Loucy (cell line): ENCODE measurements at regions not wholly inside any gene's neighbourhood (a gene's known extent, or its start where the extent isn't known, plus 50 kb on each side); places are given as distances from the start of the nearest gene placed in this dataset.
A peak's percentile ranks its signal among the peaks of the same experiment; 100 is the strongest.
"Not testable (repeated sequence)": the region's sequence is repeated elsewhere in the genome, so short reads cannot be mapped to it uniquely, and the experiment has no call there.

Experiments used
- H2AFZ ChIP-seq: fragments of 200-600 bp; sonication (generic); 2 replicates; pipeline ENCODE4 v1.6.0; 2016; ENCODE audit warnings: antibody characterized with exemption, mild to moderate bottlenecking, low read length, moderate library complexity
- H3F3A ChIP-seq: fragments of 200-600 bp; 2 replicates; pipeline ENCODE4 v1.6.0; 2016; ENCODE audit warnings: antibody characterized with exemption, low read depth, mild to moderate bottlenecking
- H3K27me3 ChIP-seq: fragments of 200-600 bp; sonication (generic); 2 replicates; pipeline ENCODE4 v1.6.1; 2014; ENCODE audit warnings: low read length, mild to moderate bottlenecking; ENCODE audit not compliant: insufficient read depth, poor library complexity, severe bottlenecking
- H3K36me3 ChIP-seq: fragments of 200-600 bp; sonication (generic); 2 replicates; pipeline ENCODE4 v1.6.1; 2016; ENCODE audit warnings: low read length; ENCODE audit not compliant: insufficient read depth
- H3K4me1 ChIP-seq: fragments of 200-600 bp; sonication (generic); 2 replicates; pipeline ENCODE4 v1.5.1; 2014; ENCODE audit warnings: low read length, mild to moderate bottlenecking; ENCODE audit not compliant: insufficient read depth, poor library complexity, severe bottlenecking
- H3K4me2 ChIP-seq: fragments of 200-600 bp; sonication (generic); 2 replicates; pipeline ENCODE4 v1.6.0; 2014; ENCODE audit warnings: antibody characterized with exemption, low read length, low read depth, mild to moderate bottlenecking; ENCODE audit not compliant: poor library complexity, severe bottlenecking
- H3K4me3 ChIP-seq: fragments of 200-600 bp; sonication (generic); 2 replicates; pipeline ENCODE4 v1.5.1; 2014; ENCODE audit warnings: low read length, mild to moderate bottlenecking, mixed read lengths; ENCODE audit not compliant: poor library complexity, severe bottlenecking
- H3K79me2 ChIP-seq: fragments of 200-600 bp; sonication (generic); 2 replicates; pipeline ENCODE4 v1.6.1; 2014; ENCODE audit warnings: low read length; ENCODE audit not compliant: insufficient read depth
- H3K9ac ChIP-seq: fragments of 200-600 bp; sonication (generic); 2 replicates; pipeline ENCODE4 v1.6.0; 2014; ENCODE audit warnings: mild to moderate bottlenecking, low read depth, low read length, moderate library complexity; ENCODE audit not compliant: poor library complexity, severe bottlenecking
- H3K9me2 ChIP-seq: fragments of 200-600 bp; sonication (generic); replicated peaks from 2 replicates; pipeline ENCODE4 v1.6.1; 2016; ENCODE audit warnings: low read depth, low read length, mixed read lengths
- H3K9me3 ChIP-seq: fragments of 200-600 bp; sonication (generic); 2 replicates; pipeline ENCODE4 v1.6.1; 2014; ENCODE audit warnings: mild to moderate bottlenecking, antibody characterized with exemption, low read length, low read depth; ENCODE audit not compliant: insufficient read depth
- H4K20me1 ChIP-seq: fragments of 200-600 bp; sonication (generic); 2 replicates; pipeline ENCODE4 v1.6.0; 2014; ENCODE audit warnings: antibody characterized with exemption, low read length, mild to moderate bottlenecking; ENCODE audit not compliant: insufficient read depth, poor library complexity, severe bottlenecking

DNA sequence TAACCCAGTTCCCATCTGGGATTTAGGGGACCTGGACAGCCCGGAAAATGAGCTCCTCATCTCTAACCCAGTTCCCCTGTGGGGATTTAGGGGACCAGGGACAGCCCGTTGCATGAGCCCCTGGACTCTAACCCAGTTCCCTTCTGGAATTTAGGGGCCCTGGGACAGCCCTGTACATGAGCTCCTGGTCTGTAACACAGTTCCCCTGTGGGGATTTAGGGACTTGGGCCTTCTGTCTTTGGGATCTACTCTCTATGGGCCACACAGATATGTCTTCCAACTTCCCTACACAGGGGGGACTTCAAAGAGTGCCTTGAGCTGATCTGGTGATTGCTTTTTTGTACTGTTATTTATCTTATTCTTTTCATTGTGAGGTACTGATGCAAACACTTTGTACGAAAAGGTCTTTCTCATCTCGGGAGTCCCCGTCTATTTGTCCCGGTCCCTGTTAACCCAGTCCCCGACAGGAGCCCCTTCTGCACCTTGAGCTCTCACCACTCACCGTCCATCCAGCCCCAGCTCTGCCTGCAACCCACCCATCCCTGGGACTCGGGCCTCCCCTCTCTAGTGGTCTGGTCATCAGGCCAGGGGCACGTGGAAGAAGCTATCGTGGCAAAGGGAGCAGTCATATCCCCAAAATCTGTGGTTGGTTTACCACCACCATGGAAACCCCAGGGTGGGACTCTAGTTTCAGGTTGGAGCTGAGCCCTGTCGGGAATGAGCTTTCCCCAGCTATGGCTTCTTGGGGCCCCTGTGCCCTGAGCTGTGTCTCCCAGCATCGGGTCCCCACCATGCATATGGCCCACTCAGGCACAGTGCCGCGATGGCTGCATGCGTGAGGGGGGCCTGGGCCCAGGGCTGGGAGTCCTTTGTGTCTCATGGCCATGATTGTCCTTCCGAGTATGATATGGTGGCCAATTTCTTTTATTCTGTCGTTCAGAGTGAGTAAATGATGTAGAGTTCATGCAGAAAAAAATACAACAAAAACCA lies 270.4 kb upstream of the PLCXD1 start:
- not testable (repeated sequence) for H3K27me3 ChIP-seq, H3K79me2 ChIP-seq, H4K20me1 ChIP-seq, H3F3A ChIP-seq, H3K9me2 ChIP-seq, H2AFZ ChIP-seq, H3K4me1 ChIP-seq, H3K4me3 ChIP-seq, H3K9me3 ChIP-seq, H3K4me2 ChIP-seq, H3K9ac ChIP-seq, H3K36me3 ChIP-seq

DNA sequence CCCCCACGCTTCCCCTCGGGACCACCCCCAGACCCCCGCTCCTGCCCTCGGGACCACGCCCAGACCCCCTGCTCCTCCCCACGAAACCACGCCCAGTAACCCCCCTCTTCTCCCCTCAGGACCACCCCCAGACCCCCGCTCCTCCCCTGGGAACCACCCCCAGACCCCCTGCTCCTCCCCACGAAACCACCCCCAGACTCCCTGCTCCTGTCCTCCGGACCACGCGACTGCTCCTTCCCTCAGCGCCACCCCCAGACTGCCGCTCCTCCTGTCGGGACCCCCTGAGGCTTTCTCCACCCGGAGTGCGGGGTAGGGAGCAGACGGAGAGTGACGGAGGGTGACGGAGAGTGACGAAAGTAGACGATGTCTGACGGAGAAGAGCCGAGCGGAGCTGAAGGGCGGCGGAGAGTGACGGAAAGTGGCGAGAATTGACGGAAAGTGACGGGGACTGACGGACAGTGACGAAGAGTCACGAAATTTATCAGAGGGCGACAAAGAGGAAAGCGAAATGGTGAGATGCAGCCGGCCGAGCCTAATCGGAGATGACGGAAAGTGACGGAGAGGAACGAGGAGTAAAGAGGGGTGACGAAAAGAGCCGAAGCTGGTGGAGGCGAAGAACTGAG lies 267.2 kb upstream of the PLCXD1 start:
- H3K36me3 ChIP-seq, H2AFZ ChIP-seq, H3F3A ChIP-seq: not testable (repeated sequence)

DNA sequence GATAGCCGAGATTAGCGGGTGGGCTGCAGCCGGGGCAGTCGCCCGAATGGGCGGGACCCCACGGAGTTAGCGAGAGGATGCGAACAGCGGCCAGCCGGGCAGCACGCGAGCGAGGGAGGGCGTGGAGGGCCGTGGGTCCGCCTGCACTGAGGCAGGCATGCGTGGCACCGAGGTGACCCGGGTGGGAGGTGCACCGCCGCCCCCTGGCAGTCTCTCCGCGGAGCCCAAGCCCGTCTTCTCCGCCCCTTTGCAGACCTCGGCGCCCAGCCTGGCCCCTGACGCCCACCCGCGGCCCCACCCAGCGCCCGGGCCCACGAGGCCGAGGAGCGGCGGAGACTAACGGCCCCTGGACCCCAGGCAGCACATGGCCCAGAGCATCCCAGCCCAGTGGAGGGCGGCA lies 266.7 kb upstream of the PLCXD1 start:
- not testable (repeated sequence) for H3K9me2 ChIP-seq, H3K9me3 ChIP-seq, H3K36me3 ChIP-seq, H3K79me2 ChIP-seq, H3K27me3 ChIP-seq, H3K4me3 ChIP-seq, H2AFZ ChIP-seq, H3K4me2 ChIP-seq, H4K20me1 ChIP-seq, H3K4me1 ChIP-seq, H3K9ac ChIP-seq, H3F3A ChIP-seq

More for the DNA sequence above, 267.2 kb upstream of the PLCXD1 start:
- H3K4me1 ChIP-seq, H3K9me2 ChIP-seq, H3K27me3 ChIP-seq, H3K4me2 ChIP-seq, H3K9me3 ChIP-seq, H3K79me2 ChIP-seq, H3K4me3 ChIP-seq, H4K20me1 ChIP-seq, H3K9ac ChIP-seq: not testable (repeated sequence)

DNA sequence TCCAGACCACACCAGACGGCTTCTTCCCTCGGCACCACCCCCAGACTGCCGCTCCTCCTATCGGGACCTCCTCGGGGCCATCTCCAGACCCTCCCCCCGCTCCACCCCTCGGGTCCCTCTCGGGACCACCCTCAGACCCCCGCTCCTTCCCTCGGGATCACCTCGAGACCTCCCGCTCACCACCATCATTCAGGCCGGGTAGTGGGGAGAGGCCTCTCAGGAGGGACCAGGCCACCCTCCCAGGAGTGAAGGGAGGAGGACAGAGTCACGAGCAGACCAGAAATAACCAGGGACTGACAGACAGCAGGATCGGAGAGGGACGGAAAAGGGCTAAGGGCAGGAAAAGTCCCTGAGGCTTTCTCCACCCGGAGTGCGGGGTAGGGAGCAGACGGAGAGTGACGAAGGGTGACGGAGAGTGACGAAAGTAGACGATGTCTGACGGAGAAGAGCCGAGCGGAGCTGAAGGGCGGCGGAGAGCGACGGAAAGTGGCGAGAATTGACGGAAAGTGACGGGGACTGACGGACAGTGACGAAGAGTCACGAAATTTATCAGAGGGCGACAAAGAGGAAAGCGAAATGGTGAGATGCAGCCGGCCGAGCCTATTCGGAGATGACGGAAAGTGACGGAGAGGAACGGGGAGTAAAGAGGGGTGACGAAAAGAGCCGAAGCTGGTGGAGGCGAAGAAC lies 262.3 kb upstream of the PLCXD1 start:
- H3K9me3 ChIP-seq, H3K9ac ChIP-seq, H4K20me1 ChIP-seq, H2AFZ ChIP-seq, H3K4me2 ChIP-seq, H3K79me2 ChIP-seq, H3K9me2 ChIP-seq, H3K36me3 ChIP-seq, H3K27me3 ChIP-seq, H3F3A ChIP-seq, H3K4me1 ChIP-seq, H3K4me3 ChIP-seq: not testable (repeated sequence)

DNA sequence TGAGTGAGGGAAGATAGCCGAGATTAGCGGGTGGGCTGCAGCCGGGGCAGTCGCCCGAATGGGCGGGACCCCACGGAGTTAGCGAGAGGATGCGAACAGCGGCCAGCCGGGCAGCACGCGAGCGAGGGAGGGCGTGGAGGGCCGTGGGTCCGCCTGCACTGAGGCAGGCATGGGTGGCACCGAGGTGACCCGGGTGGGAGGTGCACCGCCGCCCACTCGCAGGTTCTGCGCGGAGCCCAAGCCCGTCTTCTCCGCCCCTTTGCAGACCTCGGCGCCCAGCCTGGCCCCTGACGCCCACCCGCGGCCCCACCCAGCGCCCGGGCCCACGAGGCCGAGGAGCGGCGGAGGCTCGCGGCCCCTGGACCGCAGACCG lies 261.7 kb upstream of the PLCXD1 start:
- not testable (repeated sequence) for H3F3A ChIP-seq, H2AFZ ChIP-seq, H3K9me3 ChIP-seq, H3K4me2 ChIP-seq, H3K9ac ChIP-seq, H3K9me2 ChIP-seq, H4K20me1 ChIP-seq, H3K79me2 ChIP-seq, H3K4me1 ChIP-seq, H3K27me3 ChIP-seq, H3K36me3 ChIP-seq
- peak overlapping the region; percentile 56 for H3K4me3 ChIP-seq
